PC-9 (cell line): ENCODE measurements at regions not wholly inside any gene's neighbourhood (a gene's known extent, or its start where the extent isn't known, plus 50 kb on each side); places are given as distances from the start of the nearest gene placed in this dataset.

Experiments
- BruUV-seq: library from RNA; stranded (reverse); fragments of 400-500 nt; replicated peaks from 2 replicates; lab custom pipeline; 2021; lab: Mats Ljungman, UMichigan
- CTCF ChIA-PET: fragments of 300-600 bp; sonication (Branson Sonifier 250); formaldehyde crosslinking; loops from one replicate; lab custom pipeline; 2022; ENCODE audit warnings: antibody characterized with exemption; lab: Charles Lee
- POLR2A ChIA-PET: fragments of 300-600 bp; sonication (Branson Sonifier 250); formaldehyde crosslinking; loops from one replicate; lab custom pipeline; 2022; ENCODE audit warnings: antibody characterized with exemption; ENCODE audit not compliant: unreplicated experiment; lab: Charles Lee
- DNase-seq, 2 experiments: peaks; one replicate each; pipeline versions ENCODE4 v3.0.0 to v3.0.0-alpha.2; 2015 to 2022; ENCODE audit warnings: mixed read lengths in 1 of 2
- H2AFZ ChIP-seq: fragments of 200-600 bp; sonication (generic); 2 replicates; pipeline ENCODE4 v1.8.1; 2017; ENCODE audit warnings: antibody characterized with exemption
- H3F3A ChIP-seq: fragments of 200-600 bp; sonication (generic); 2 replicates; pipeline ENCODE4 v1.8.1; 2017; ENCODE audit warnings: antibody characterized with exemption, mild to moderate bottlenecking, low read depth; ENCODE audit not compliant: insufficient read depth
- H3K27ac ChIP-seq: fragments of 200-600 bp; sonication (generic); 2 replicates; pipeline ENCODE4 v1.6.1; 2016; ENCODE audit warnings: mixed run types
- H3K27me3 ChIP-seq: fragments of 200-600 bp; sonication (generic); 2 replicates; pipeline ENCODE4 v1.6.1; 2016; ENCODE audit warnings: low read depth, mixed run types; ENCODE audit not compliant: insufficient read depth
- H3K36me3 ChIP-seq: fragments of 200-600 bp; sonication (generic); 2 replicates; pipeline ENCODE4 v1.6.1; 2016; ENCODE audit warnings: low read depth, mixed run types
- H3K4me1 ChIP-seq: fragments of 200-600 bp; sonication (generic); replicated peaks from 2 replicates; pipeline ENCODE4 v1.6.1; 2016; ENCODE audit warnings: mixed run types; ENCODE audit not compliant: insufficient read depth
- H3K4me2 ChIP-seq: fragments of 200-600 bp; sonication (generic); 2 replicates; pipeline ENCODE4 v1.6.1; 2017; ENCODE audit warnings: mixed run types
- H3K4me3 ChIP-seq: fragments of 200-600 bp; sonication (generic); 2 replicates; pipeline ENCODE4 v1.6.1; 2016; ENCODE audit warnings: mixed run types
- H3K79me2 ChIP-seq: fragments of 200-600 bp; sonication (generic); 2 replicates; pipeline ENCODE4 v1.6.1; 2017; ENCODE audit warnings: low read depth, mixed run types
- H3K9me2 ChIP-seq: fragments of 200-600 bp; sonication (generic); 2 replicates; pipeline ENCODE4 v1.8.1; 2017; ENCODE audit warnings: mild to moderate bottlenecking; ENCODE audit not compliant: insufficient read depth
- H3K9me3 ChIP-seq: fragments of 200-600 bp; sonication (generic); 2 replicates; pipeline ENCODE4 v1.8.1; 2016; ENCODE audit warnings: low read depth; ENCODE audit not compliant: insufficient read depth
- H4K20me1 ChIP-seq: fragments of 200-600 bp; sonication (generic); 2 replicates; pipeline ENCODE4 v1.8.1; 2017; ENCODE audit not compliant: insufficient read depth
- EZH2 ChIP-seq: fragments of 200-600 bp; sonication (generic); IDR thresholded peaks from 2 replicates; pipeline ENCODE4 v1.8.0; 2017; ENCODE audit warnings: antibody characterized with exemption, low read depth
- intact Hi-C: fragments of 100-400 bp; cut with micrococcal nuclease; formaldehyde crosslinking; loops from one replicate; pipeline ENCODE4 v1.10.0; 2022; ENCODE audit not compliant: unreplicated experiment
- TF ChIP-seq, protein P1 (sequence below): fragments of 200-600 bp; sonication (generic); conservative IDR thresholded peaks from 2 replicates; pipeline ENCODE4 v1.6.1; 2017; ENCODE audit warnings: mixed run types, antibody characterized with exemption, mild to moderate bottlenecking, moderate library complexity

- H3K4me1 ChIP-seq, result peaks cover 3% of the 10 kb centered on the region; the same call in 1 of the 2 replicates
- DNase-seq, result no peak
- H3K27me3 ChIP-seq, result no peaks in the 10 kb centered on the region
- no peak overlapping the region for H3K4me2 ChIP-seq
- no peaks in the 10 kb centered on the region for H3K36me3 ChIP-seq
- no TSS peak for BruUV-seq
- H3F3A ChIP-seq, result no peaks in the 10 kb centered on the region
- no peaks in the 10 kb centered on the region for H3K79me2 ChIP-seq
- intact Hi-C loops, result no loop called here
- TF ChIP-seq, protein P1, sequence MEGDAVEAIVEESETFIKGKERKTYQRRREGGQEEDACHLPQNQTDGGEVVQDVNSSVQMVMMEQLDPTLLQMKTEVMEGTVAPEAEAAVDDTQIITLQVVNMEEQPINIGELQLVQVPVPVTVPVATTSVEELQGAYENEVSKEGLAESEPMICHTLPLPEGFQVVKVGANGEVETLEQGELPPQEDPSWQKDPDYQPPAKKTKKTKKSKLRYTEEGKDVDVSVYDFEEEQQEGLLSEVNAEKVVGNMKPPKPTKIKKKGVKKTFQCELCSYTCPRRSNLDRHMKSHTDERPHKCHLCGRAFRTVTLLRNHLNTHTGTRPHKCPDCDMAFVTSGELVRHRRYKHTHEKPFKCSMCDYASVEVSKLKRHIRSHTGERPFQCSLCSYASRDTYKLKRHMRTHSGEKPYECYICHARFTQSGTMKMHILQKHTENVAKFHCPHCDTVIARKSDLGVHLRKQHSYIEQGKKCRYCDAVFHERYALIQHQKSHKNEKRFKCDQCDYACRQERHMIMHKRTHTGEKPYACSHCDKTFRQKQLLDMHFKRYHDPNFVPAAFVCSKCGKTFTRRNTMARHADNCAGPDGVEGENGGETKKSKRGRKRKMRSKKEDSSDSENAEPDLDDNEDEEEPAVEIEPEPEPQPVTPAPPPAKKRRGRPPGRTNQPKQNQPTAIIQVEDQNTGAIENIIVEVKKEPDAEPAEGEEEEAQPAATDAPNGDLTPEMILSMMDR, result no peak
- no peak for TF ChIP-seq EZH2
- no peaks in the 10 kb centered on the region for H3K9me2 ChIP-seq
- H3K9me3 ChIP-seq, result no peaks in the 10 kb centered on the region
- no peak overlapping the region for H3K4me3 ChIP-seq
- no peak overlapping the region for H2AFZ ChIP-seq
- H3K27ac ChIP-seq, result no peak overlapping the region
- no peaks in the 10 kb centered on the region for H4K20me1 ChIP-seq
- CTCF ChIA-PET, result no interaction called here
- POLR2A ChIA-PET, result no interaction called here
These were observed 1284.3 kb downstream of the OLFM4 start for GRCh38 chr13:54312885-54313284.

DNA sequence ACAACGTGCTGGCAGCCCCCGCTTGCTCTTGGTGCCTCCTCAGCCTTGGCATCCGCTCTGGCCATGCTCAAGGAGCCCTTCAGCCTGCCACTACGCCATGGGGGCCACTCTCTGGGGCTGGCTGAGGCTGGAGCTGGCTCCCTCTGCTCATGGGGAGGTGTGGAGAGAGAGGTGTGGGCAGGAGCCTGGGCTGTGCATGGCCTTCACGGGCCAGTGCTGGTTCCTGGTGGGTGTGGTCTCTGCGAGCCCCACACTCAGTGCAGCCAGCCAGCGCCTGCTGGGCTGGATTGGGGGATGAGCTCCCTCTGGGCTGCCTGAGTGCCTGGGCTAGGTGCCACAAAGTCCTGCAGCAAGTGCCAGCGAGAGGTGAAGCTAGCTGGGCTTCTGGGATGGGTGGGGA lies 1289.1 kb downstream of the OLFM4 start:
- no peak overlapping the region for H3K4me3 ChIP-seq
- ChIA-PET CTCF (no interaction called here), POLR2A (no interaction called here)
- H2AFZ ChIP-seq, result no peak overlapping the region
- no peaks in the 10 kb centered on the region for H4K20me1 ChIP-seq
- H3K27ac ChIP-seq, result no peak overlapping the region
- intact Hi-C loops, result no loop called here
- no peak overlapping the region for H3K4me2 ChIP-seq
- H3K9me2 ChIP-seq, result no peaks in the 10 kb centered on the region
- H3K9me3 ChIP-seq, result no peaks in the 10 kb centered on the region
- H3K4me1 ChIP-seq, result peaks cover 3% of the 10 kb centered on the region; the same call in 1 of the 2 replicates
- DNase-seq, result no peak
- no peaks in the 10 kb centered on the region for H3F3A ChIP-seq
- no peaks in the 10 kb centered on the region for H3K79me2 ChIP-seq
- no TSS peak for BruUV-seq
- no peaks in the 10 kb centered on the region for H3K27me3 ChIP-seq
- H3K36me3 ChIP-seq, result no peaks in the 10 kb centered on the region
- TF ChIP-seq, protein P1, result no peak
- TF ChIP-seq EZH2, result no peak

GRCh38 chr13:54337540-54337939 lies 1308.9 kb downstream of the OLFM4 start:
- ChIA-PET CTCF (no interaction called here), POLR2A (no interaction called here)
- Histone ChIP-seq H3K4me3 (no peak overlapping the region), H3K9me3 (no peaks in the 10 kb centered on the region), H3K27ac (no peak overlapping the region), H3K9me2 (no peaks in the 10 kb centered on the region), H3K4me2 (no peak overlapping the region), H3K36me3 (no peaks in the 10 kb centered on the region), H3K27me3 (no peaks in the 10 kb centered on the region), H4K20me1 (no peaks in the 10 kb centered on the region), H2AFZ (no peak overlapping the region), H3K4me1 (no peaks in the 10 kb centered on the region), H3F3A (no peaks in the 10 kb centered on the region), H3K79me2 (no peaks in the 10 kb centered on the region)
- no TSS peak for BruUV-seq
- no peak for DNase-seq
- no peak for TF ChIP-seq EZH2
- TF ChIP-seq, protein P1, result no peak
- intact Hi-C loops, result no loop called here
